Mucosa of descending colon (tissue), 3 donors: ENCODE measurements at regions not wholly inside any gene's neighbourhood (a gene's known extent, or its start where the extent isn't known, plus 50 kb on each side); places are given as distances from the start of the nearest gene placed in this dataset.

Experiments used
- ATAC-seq: fragments of 200-7000 bp; cut with Tn5 transposase; one replicate; pipeline ENCODE4 v1.9.1; 2020; ENCODE audit warnings: mild to moderate bottlenecking, moderate library complexity
- DNase-seq, 3 donors: peaks; one replicate each; pipeline ENCODE4 v3.0.0-alpha.2; 2020
- H3K36me3 ChIP-seq: fragments of 200-600 bp; one replicate; pipeline ENCODE4 v1.8.0; 2021; ENCODE audit warnings: low read depth, mild to moderate bottlenecking
- H3K4me1 ChIP-seq: fragments of 200-600 bp; one replicate; pipeline ENCODE4 v1.8.0; 2021; ENCODE audit warnings: low read depth, mild to moderate bottlenecking
- H3K4me3 ChIP-seq: fragments of 200-600 bp; one replicate; pipeline ENCODE4 v1.8.0; 2021; ENCODE audit warnings: mild to moderate bottlenecking
- H3K9me3 ChIP-seq: fragments of 200-600 bp; one replicate; pipeline ENCODE4 v1.8.0; 2021; ENCODE audit warnings: mild to moderate bottlenecking
- intact Hi-C, 2 donors: fragments of 100-400 bp; cut with DNase I in 1 of 2; cut with micrococcal nuclease in 1 of 2; formaldehyde crosslinking; loops; one replicate each; pipeline versions ENCODE4 v1.11.0 to v1.11.1; 2022; cut with DNase I, micrococcal nuclease
- TF ChIP-seq, protein P1 (sequence below): fragments of 200-600 bp; IDR thresholded peaks from one replicate; pipeline ENCODE4 v1.8.0; 2022; ENCODE audit warnings: antibody characterized with exemption, mild to moderate bottlenecking
- donor health status: DM: no; HTN: no; CAD: no; lungs with moderate emphysema.
- donor health status: DM: no; HTN: no; CAD: no.
- donor health status: DM: no; HTN: yes; CAD: no.

DNA sequence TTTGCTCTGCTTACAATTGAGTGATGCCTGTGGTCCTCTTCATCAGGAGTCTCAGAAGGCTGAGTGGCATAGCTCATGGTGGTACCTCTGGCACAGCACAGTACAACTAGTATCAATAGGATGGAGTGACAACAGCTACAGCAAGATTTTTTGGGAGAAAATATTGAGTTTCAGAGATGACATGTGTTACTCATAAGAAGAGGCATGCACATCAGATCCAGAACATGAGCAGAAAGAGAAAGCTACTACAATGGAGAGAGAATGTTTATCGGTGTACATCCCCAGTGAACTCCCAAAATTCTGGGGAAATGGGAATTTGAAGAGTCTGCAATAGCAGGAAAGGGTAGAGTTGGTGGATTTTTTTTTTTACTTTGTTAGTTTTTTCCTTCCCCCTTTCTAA is 130.5 kb upstream of the MB21D2 start:
- no peak for ATAC-seq

DNA sequence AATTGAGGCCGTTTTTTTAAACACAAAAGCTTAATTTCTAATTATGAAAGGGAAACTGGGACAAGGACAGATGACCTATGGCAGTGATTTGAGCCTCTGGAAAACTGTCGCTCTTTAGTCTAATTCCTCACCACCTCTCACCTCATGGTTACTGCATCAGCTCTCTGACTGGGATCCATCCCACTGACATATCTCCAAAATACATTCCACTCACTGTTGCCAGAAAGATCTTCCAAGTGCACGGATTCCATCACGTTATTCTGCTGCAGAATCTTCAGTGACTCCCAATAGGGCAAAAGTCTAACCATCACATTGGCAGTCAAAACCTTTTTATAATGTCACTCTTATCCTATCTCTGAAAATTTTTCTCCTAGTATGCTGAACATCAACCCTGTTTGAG is 132.3 kb upstream of the MB21D2 start:
- H3K9me3 ChIP-seq = no peaks in the 10 kb centered on the region
- intact Hi-C loops = loop anchor here in 1 of 2 donors (10.0 kb wide), 1 partner anchor 525 kb away; no protein-coding TSS in a partner anchor
- no peak for DNase-seq

More for the DNA sequence above, 130.5 kb upstream of the MB21D2 start:
- TF ChIP-seq, protein P1, sequence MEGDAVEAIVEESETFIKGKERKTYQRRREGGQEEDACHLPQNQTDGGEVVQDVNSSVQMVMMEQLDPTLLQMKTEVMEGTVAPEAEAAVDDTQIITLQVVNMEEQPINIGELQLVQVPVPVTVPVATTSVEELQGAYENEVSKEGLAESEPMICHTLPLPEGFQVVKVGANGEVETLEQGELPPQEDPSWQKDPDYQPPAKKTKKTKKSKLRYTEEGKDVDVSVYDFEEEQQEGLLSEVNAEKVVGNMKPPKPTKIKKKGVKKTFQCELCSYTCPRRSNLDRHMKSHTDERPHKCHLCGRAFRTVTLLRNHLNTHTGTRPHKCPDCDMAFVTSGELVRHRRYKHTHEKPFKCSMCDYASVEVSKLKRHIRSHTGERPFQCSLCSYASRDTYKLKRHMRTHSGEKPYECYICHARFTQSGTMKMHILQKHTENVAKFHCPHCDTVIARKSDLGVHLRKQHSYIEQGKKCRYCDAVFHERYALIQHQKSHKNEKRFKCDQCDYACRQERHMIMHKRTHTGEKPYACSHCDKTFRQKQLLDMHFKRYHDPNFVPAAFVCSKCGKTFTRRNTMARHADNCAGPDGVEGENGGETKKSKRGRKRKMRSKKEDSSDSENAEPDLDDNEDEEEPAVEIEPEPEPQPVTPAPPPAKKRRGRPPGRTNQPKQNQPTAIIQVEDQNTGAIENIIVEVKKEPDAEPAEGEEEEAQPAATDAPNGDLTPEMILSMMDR = no peak
- Histone ChIP-seq H3K9me3 (no peaks in the 10 kb centered on the region), H3K4me1 (no peaks in the 10 kb centered on the region), H3K4me3 (no peak overlapping the region), H3K36me3 (no peaks in the 10 kb centered on the region)
- intact Hi-C loops = loop anchor here in 1 of 2 donors (10.0 kb wide), 1 partner anchor 527 kb away; no protein-coding TSS in a partner anchor
- no peak for DNase-seq

DNA sequence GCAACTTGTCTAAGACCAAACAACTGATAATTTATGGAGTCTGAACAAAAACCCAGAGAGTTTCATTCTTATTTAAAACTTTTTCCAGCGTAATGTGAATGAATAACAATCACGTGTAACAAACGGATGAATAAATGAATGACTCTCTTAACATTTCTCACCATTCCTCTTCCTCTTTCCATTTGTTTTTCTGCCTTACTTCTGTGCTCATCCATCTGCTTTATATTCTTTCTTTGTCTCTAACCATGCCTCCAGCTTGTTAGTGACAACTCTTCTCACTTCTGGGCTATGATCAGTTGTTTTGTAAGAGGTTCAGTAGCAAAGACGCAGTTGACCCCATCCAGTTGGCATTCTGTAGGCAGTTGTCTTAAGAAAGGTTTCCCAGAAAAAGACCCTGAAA is 133.7 kb upstream of the MB21D2 start:
- Histone ChIP-seq H3K4me3 (no peak overlapping the region), H3K36me3 (no peaks in the 10 kb centered on the region), H3K9me3 (no peaks in the 10 kb centered on the region), H3K4me1 (no peaks in the 10 kb centered on the region)
- intact Hi-C loops = no loop called here
- TF ChIP-seq, protein P1 = no peak
- ATAC-seq (no peak), DNase-seq (no peak)

More for the DNA sequence above, 132.3 kb upstream of the MB21D2 start:
- no peak for ATAC-seq
- TF ChIP-seq, protein P1 = no peak
- H3K4me3 ChIP-seq = no peak overlapping the region
- H3K36me3 ChIP-seq = no peaks in the 10 kb centered on the region
- no peaks in the 10 kb centered on the region for H3K4me1 ChIP-seq

DNA sequence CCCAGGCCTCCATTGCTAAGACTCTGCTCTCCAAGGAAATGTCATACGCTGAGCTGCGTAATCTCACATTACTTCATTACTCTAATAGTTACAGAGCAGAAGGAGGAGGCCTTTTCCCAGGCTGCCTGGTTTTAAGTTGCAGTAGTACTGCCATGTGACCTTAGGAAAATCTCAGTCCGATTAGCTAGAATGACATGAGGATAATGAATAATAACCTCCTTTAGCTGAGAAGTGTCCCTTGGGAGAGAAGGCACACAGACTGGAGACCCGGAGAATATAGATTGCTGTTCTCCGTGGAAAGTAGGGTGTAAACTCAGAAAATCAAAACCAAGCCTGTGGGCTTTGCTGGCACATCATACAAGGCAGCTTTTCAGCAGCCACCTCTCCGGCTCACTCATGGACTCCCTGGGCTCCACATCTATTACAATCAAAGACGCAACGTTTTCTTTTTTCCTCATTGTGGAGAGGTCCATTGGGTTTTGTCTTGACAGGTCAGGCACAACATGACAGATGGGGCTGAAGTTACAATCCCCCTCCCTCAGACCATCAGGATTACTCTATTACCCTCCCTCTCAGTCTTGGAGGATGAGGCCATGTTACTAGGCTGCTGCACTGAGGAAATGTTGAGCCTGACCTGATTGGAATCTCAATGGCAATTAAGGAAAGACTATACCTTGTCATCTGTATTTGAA is 134.8 kb upstream of the MB21D2 start:
- Histone ChIP-seq H3K4me1 (no peaks in the 10 kb centered on the region), H3K4me3 (no peak overlapping the region), H3K36me3 (no peaks in the 10 kb centered on the region), H3K9me3 (no peaks in the 10 kb centered on the region)
- no peak for ATAC-seq
- TF ChIP-seq, protein P1 = no peak
- intact Hi-C loops = no loop called here
- DNase-seq = no peak

DNA sequence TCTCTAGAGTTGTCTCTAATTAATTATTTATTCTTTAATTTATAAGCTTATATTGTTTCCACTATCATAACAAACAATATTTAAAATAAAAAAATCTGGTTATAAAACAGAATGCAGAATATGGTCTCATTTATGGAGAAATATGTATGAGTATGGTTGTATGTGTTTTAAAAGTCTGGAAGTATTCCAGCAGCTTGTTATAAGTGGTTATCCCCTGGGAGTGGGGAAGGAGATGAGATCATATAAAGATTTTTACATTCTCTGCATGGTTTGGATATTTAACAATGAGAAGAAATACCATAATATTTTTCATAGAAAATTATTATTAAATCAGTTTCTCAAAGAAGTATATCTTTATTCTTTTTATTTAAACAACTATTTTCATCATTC is 135.4 kb upstream of the MB21D2 start:
- intact Hi-C loops = no loop called here
- Histone ChIP-seq H3K4me3 (no peak overlapping the region), H3K9me3 (no peaks in the 10 kb centered on the region), H3K4me1 (no peaks in the 10 kb centered on the region), H3K36me3 (no peaks in the 10 kb centered on the region)
- DNase-seq (no peak), ATAC-seq (no peak)
- TF ChIP-seq, protein P1 = no peak

DNA sequence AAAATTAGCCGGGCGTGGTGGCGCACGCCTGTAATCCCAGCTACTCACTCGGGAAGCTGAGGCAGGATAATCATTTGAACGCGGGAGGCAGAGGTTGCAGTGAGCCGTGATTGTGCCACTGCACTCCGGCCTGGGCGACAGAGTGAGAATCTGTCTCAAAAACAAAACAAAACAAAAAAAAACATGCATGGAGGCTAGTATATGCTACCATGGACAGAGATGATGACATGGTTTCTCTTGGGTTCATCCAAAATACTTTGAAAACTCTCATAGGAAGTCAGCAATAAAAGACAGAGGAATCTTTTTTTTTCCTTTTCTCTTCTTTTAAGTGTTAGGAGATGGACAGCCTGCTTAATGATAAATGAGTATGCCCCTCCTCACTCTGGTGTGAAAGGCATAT is 137.7 kb upstream of the MB21D2 start:
- H3K4me3 ChIP-seq = no peak overlapping the region
- ATAC-seq (no peak), DNase-seq (no peak)
- H3K4me1 ChIP-seq = no peaks in the 10 kb centered on the region
- TF ChIP-seq, protein P1 = no peak
- H3K36me3 ChIP-seq = no peaks in the 10 kb centered on the region
- H3K9me3 ChIP-seq = no peaks in the 10 kb centered on the region
- intact Hi-C loops = no loop called here
